ENCODE measurements at regions not wholly inside any gene's neighbourhood (a gene's known extent, or its start where the extent isn't known, plus 50 kb on each side); places are given as distances from the start of the nearest gene placed in this dataset.
"Not testable (repeated sequence)": the region's sequence is repeated elsewhere in the genome, so short reads cannot be mapped to it uniquely, and the experiment has no call there.

DNA sequence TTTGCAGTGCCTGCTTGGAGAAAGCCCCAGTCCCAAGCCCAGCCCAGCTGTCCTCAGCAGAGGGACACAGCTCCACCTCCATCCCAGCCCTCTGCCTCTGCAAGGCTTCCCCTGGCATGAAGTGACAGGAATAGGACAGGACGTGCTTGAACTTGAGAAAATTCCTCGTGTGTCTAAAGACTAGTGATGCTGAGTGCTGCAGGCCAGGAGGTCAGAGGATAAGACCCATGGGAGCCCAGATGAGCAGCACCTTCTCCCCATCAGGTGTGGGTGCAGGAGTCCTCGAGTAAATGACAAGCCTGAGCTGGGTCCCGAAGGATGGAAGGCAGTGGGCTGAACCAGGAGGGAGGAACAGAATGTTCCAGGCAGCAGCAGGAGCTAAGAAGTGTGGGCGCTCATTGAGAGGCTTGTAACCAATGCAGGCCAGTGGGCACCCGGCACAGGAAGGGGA is 67.8 kb upstream of the UXS1 start:
- 74 to 77% methylated on average over 6 of the region's 6 CpGs for WGBS, 2 experiments

DNA sequence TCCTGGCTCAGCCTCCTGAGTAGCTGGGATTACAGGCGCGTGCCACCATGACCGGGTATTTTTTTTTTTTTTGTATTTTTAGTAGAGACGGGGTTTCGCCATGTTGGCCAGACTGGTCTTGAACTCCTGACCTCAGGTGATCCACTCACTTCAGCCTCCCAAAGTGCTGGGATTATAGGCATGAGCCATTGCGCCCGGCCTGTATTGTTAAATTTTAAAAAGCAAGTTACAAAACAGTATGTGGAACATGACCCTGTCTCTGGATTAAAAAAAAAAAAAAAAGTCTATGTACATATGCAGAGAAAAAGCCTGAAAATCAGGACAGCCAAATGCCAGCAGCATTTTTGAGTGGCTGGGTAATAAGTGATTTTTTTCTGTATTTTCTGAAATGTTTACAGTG is 64.8 kb upstream of the UXS1 start:
- H3K36me3 ChIP-seq (ENCODE audit: control insufficient read depth, insufficient read depth, low read length); H3K27ac ChIP-seq (ENCODE audit: insufficient read depth, low read depth, low read length, poor library complexity, severe bottlenecking); H3K4me3 ChIP-seq (ENCODE audit: insufficient read depth, low read depth, low read length); H3K27me3 ChIP-seq (ENCODE audit: control insufficient read depth, insufficient read depth, low read length, poor library complexity, severe bottlenecking); H3K9me3 ChIP-seq (ENCODE audit: control insufficient read depth, low read length); H3K4me1 ChIP-seq (ENCODE audit: control insufficient read depth, insufficient read depth, low read length): not testable (repeated sequence)
- 96 to 97% methylated on average over 7 of the region's 7 CpGs for WGBS, 2 experiments

More for the DNA sequence above, 67.8 kb upstream of the UXS1 start:
- no peak overlapping the region for H3K4me3 ChIP-seq (ENCODE audit: insufficient read depth, low read depth, low read length)
- no peaks in the 10 kb centered on the region for H3K4me1 ChIP-seq (ENCODE audit: control insufficient read depth, insufficient read depth, low read length)
- H3K36me3 ChIP-seq (ENCODE audit: control insufficient read depth, insufficient read depth, low read length), result no peaks in the 10 kb centered on the region
- no peaks in the 10 kb centered on the region for H3K9me3 ChIP-seq (ENCODE audit: control insufficient read depth, low read length)
- no peaks in the 10 kb centered on the region for H3K27me3 ChIP-seq (ENCODE audit: control insufficient read depth, insufficient read depth, low read length, poor library complexity, severe bottlenecking)
- H3K27ac ChIP-seq (ENCODE audit: insufficient read depth, low read depth, low read length, poor library complexity, severe bottlenecking), result no peak overlapping the region

DNA sequence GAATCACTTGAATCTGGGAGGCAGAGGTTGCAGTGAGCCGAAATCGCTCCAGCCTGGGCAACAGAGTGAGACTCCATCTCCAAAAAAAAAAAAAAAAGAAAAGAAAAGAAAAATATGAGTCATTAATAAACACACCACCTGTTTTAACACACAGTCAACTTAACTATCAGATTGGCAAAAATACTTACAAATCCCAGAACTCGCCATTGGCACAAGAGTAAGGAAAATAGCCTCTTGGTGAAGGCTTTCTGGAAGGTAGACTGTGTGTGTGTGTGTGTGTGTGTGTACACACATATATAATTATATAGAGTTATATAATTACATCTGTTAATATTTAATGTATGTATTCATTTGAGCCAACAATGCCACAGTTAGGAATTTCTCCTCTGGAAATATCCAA is 63.7 kb upstream of the UXS1 start:
- no peaks in the 10 kb centered on the region for H3K4me1 ChIP-seq (ENCODE audit: control insufficient read depth, insufficient read depth, low read length)
- 60% methylated on average over 2 of the region's 3 CpGs; no CpG with 5 or more reads in 1 of the 2 experiments for WGBS, 2 experiments
- no peak overlapping the region for H3K27ac ChIP-seq (ENCODE audit: insufficient read depth, low read depth, low read length, poor library complexity, severe bottlenecking)
- H3K27me3 ChIP-seq (ENCODE audit: control insufficient read depth, insufficient read depth, low read length, poor library complexity, severe bottlenecking), result no peaks in the 10 kb centered on the region
- H3K9me3 ChIP-seq (ENCODE audit: control insufficient read depth, low read length), result no peaks in the 10 kb centered on the region
- H3K4me3 ChIP-seq (ENCODE audit: insufficient read depth, low read depth, low read length), result no peak overlapping the region
- H3K36me3 ChIP-seq (ENCODE audit: control insufficient read depth, insufficient read depth, low read length), result no peaks in the 10 kb centered on the region

DNA sequence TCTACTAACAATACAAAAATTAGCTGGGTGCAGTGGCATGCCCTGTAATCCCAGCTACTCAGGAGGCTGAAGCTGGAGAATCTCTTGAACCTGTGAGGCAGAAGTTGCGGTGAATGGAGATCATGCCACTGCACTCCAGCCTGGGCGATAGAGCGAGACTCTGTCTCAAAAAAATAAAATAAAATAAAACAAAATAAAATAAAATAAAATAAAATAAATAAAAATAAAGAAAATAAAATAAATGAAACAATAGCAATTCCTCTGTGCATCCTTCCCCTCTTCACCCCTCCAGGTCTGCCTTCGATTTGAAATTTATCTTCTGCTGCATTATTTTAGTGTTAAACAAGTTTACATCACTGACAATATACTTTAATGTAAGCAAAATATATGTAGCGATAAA is 63.0 kb upstream of the UXS1 start:
- Histone ChIP-seq H3K4me3 (ENCODE audit: insufficient read depth, low read depth, low read length) (no peak overlapping the region), H3K36me3 (ENCODE audit: control insufficient read depth, insufficient read depth, low read length) (no peaks in the 10 kb centered on the region), H3K27ac (ENCODE audit: insufficient read depth, low read depth, low read length, poor library complexity, severe bottlenecking) (no peak overlapping the region), H3K27me3 (ENCODE audit: control insufficient read depth, insufficient read depth, low read length, poor library complexity, severe bottlenecking) (no peaks in the 10 kb centered on the region), H3K9me3 (ENCODE audit: control insufficient read depth, low read length) (no peaks in the 10 kb centered on the region), H3K4me1 (ENCODE audit: control insufficient read depth, insufficient read depth, low read length) (no peaks in the 10 kb centered on the region)
- WGBS, 2 experiments, result 80 to 96% methylated on average over 1 to 5 of the region's 5 CpGs

DNA sequence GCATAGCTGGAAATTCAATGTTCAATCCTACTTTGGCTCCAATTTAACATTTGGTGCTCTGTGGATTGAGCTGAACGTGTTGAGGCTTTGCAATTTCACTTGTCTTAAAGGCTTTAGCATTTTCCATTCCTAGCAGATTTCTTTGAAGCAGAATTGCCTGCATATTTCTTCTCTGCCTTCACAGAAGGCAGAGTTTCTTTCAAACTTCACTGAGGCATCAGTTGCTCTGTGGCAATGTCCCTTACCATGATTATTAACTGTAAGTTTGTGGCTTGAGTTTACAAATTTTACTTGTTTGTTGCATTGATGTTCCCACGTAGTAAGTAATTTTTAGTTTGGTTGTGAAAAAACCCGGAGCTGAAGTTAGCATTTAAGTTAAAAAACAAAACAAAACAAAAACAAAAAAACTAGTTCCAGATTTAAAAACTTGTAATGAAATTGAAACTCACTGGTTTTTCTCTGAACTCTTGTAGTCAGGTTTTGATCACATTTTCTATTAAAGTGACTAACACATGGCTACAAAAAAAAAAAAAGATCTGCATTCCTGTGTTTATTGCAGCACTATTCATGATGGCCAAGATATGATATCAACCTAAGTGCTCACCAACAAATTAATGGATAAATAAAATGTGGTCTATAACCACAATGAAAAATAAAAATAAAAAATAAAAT is 55.2 kb upstream of the UXS1 start:
- not testable (repeated sequence) for H3K4me1 ChIP-seq (ENCODE audit: control insufficient read depth, insufficient read depth, low read length); H3K9me3 ChIP-seq (ENCODE audit: control insufficient read depth, low read length); H3K27ac ChIP-seq (ENCODE audit: insufficient read depth, low read depth, low read length, poor library complexity, severe bottlenecking); H3K27me3 ChIP-seq (ENCODE audit: control insufficient read depth, insufficient read depth, low read length, poor library complexity, severe bottlenecking); H3K36me3 ChIP-seq (ENCODE audit: control insufficient read depth, insufficient read depth, low read length); H3K4me3 ChIP-seq (ENCODE audit: insufficient read depth, low read depth, low read length)
- whole genome bisulfite sequencing, 2 experiments, result 100% methylated on average over 1 of the region's 3 CpGs; no CpG with 5 or more reads in 1 of the 2 experiments

DNA sequence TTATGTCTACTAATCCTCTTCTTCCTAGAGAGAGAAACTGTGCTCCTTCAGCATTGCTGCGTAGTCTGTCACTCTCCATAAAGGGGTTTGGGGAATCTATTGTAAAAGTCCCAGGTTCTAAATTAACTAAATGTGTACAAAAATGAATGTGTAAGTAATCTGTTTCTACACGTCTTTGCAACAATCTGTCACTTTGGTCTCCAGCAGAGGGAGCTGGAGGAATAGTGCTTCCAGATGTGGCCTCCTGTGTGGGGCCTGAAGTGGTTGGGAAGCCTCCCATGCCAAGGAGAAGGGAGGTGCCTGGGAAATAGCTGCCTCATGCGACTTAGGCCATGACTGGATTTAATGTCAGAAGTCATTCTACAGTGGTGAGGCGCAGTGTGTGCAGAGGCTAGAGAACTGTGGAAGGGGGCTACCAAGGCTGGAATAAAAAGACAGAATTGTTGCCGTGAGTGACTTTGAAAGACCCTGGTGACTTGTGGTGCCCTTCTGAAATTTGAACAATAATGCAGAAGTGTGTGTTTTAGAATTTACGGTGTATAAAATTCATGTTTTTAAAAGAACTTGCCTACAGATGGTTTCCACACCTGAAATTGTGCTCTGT is 54.5 kb upstream of the UXS1 start:
- 63 to 93% methylated on average over 4 to 5 of the region's 6 CpGs for WGBS, 2 experiments
- not testable (repeated sequence) for H3K4me1 ChIP-seq (ENCODE audit: control insufficient read depth, insufficient read depth, low read length); H3K27ac ChIP-seq (ENCODE audit: insufficient read depth, low read depth, low read length, poor library complexity, severe bottlenecking)

More for the DNA sequence above, 54.5 kb upstream of the UXS1 start:
- not testable (repeated sequence) for H3K27me3 ChIP-seq (ENCODE audit: control insufficient read depth, insufficient read depth, low read length, poor library complexity, severe bottlenecking); H3K36me3 ChIP-seq (ENCODE audit: control insufficient read depth, insufficient read depth, low read length); H3K9me3 ChIP-seq (ENCODE audit: control insufficient read depth, low read length); H3K4me3 ChIP-seq (ENCODE audit: insufficient read depth, low read depth, low read length)
